ENCODE measurements at regions not wholly inside any gene's neighbourhood (a gene's known extent, or its start where the extent isn't known, plus 50 kb on each side); places are given as distances from the start of the nearest gene placed in this dataset.
"Not testable (repeated sequence)": the region's sequence is repeated elsewhere in the genome, so short reads cannot be mapped to it uniquely, and the experiment has no call there.

DNA sequence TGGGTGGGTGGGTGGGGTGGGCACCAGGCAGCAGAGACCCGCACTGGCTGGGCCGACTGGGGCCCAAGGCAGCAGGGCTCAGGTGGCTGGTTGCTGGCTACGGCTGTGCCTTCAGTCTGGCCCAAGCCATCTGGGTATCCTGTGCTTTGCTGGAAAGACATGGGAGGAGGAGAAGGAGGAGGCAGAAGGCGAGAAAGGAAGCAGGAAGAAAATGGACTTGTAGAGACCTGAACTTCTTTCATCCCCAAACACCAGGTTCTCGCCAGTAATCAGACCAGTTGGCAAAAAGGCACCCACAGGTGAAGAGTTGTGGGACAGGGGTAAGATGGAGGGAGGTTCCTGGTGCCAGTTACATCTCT lies 78.8 kb downstream of the IGLL1 start:
- in situ Hi-C loops (cut with MboI; ENCODE audit: low sequenced_read_pairs) = no loop called here

DNA sequence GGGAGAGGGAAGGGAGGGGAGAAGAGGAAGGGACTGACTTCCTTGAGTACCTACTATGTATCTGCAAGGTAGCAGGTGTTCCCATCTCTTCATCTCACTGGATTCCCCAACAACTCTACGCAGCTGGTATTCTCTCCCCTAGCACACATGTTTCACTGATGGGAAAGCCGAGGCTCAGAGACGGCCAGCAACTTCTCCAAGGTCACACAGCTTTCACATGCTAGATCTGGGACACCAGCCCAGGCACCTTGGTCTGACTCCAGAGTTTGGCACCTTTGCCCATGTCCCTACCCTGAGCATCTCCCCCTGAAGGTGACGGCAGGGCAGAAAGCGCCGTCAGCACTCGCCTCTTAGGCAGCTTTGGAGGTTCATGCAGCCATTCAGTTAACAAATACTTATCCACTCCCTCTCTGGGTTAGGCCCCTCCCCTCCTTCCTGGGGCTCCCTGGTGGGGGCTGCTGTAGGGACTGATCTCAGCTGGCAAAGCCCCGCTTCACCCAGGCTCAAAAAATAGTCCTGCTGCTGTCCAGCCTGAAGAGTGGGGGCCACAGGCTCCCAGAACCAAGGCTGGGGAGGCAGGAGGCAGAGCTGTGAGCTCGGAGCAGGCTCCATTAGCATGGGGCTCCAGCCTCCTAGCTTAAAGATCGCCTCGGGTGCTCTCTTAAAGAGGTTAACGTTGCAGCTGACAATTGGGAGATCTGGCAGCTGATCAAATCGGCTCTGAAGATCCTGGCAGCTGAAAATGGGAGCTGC lies 79.4 kb downstream of the IGLL1 start:
- in situ Hi-C loops (cut with MboI; ENCODE audit: low sequenced_read_pairs) = no loop called here

- in situ Hi-C loops (cut with MboI; ENCODE audit: low sequenced_read_pairs) = no loop called here
Observed at GRCh38 chr22:23499845-23500500, 80.1 kb downstream of the IGLL1 start.

- in situ Hi-C loops (cut with MboI; ENCODE audit: low sequenced_read_pairs) = no loop called here
Observed at GRCh38 chr22:23498811-23499798, 81.0 kb downstream of the IGLL1 start.

GRCh38 chr22:23497889-23498288 lies 82.2 kb downstream of the IGLL1 start:
- in situ Hi-C loops (cut with MboI; ENCODE audit: low sequenced_read_pairs) = not testable (repeated sequence)

GRCh38 chr22:23497016-23497885 lies 82.8 kb downstream of the IGLL1 start:
- in situ Hi-C loops (cut with MboI; ENCODE audit: low sequenced_read_pairs) = no loop called here

DNA sequence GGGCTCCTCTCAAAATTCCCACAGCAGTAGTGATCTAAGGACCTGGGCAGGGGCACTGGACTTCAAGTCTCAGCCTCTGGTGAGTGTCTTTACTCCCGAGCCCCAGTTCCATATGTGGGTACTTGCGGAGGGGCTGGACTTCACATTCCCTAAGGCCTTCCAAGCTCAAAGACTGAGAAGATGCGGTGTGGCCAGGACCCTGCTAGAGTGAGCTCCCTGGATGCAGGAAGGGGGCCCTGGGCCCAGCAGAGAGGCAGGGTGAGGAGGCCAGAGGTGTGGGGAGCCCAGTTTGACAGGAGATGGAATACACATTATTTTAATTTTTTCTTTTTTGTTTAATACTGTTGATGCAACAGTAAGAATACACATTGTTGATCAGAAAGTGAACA lies 83.7 kb downstream of the IGLL1 start:
- in situ Hi-C loops (cut with MboI; ENCODE audit: low sequenced_read_pairs) = no loop called here

DNA sequence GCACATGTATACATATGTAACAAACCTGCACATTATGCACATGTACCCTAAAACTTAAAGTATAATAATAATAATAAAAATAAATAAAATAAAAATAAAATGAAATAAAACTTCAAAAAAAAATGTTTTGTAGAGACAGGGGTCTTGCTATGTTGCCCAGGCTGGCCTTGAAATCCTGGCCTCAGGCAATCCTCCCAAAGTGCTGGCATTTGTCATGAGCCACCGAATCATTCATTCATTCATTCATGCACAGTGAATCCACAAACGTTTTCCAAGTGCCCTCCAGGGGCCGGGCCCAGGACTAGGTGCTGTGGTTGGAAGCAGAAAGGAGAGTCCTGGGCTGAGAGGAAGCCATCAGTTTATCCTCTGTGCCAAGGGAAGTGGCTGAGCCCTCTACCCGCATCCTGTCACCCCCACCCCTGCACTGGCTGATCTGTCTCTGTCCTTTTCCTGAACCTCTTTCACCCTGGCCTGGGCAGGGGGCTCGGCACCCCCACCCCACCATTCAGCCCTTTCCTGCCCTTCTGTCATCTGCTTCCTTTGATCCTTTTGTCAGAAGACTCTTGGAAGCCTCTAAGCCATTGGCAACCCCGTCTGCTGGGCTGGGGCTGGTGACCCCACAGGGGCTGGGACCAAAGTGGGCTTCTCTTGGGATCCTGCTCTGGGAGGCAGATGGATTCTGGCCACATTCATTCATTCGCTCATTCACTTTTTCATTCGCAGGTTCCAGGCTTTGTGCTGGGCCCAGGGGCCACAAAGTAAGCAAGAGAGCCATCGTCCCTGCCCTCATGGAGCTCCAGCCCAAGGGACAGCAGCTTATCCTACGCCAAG lies 84.3 kb downstream of the IGLL1 start:
- in situ Hi-C loops (cut with MboI; ENCODE audit: low sequenced_read_pairs) = no loop called here

GRCh38 chr22:23494930-23495266 lies 85.2 kb downstream of the IGLL1 start:
- in situ Hi-C loops (cut with MboI; ENCODE audit: low sequenced_read_pairs) = no loop called here

DNA sequence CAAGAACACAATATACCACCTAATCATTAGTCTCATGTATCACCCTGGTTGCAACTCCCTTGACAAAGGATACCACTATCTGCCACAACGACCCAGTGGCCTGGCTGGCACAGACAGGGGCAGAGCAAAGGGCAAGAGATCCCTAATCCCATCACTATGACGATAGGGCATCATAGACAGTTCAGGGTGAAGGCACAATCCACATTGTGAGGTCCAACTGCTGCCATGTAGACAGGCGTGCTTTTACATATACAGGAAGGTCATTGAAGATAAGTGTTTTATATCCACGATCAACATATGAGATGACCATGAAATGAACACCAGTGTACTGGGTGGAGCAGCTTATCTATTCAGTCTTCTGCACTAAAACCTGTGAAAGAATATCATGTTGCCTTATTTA lies 94.6 kb downstream of the IGLL1 start:
- in situ Hi-C loops (cut with MboI; ENCODE audit: low sequenced_read_pairs) = no loop called here

DNA sequence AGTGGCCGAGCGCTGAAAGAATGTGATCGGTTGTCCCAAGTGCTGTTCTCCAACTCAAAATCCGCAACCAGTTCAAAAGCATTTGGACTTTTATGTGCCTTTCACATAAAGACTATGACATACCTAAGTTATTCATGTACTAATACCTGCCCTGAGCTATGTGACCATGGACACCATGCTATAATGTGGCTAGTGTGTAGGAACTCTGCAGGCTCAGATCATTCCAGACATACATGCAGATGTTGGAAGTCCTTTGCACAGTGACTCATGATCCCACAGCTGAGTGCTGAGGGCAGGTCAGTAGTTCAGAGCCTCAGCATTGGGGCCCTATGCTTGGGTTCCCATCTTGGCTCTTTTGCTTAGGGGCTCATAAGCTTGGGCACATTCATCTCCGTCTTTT lies 95.4 kb downstream of the IGLL1 start:
- in situ Hi-C loops (cut with MboI; ENCODE audit: low sequenced_read_pairs) = no loop called here

DNA sequence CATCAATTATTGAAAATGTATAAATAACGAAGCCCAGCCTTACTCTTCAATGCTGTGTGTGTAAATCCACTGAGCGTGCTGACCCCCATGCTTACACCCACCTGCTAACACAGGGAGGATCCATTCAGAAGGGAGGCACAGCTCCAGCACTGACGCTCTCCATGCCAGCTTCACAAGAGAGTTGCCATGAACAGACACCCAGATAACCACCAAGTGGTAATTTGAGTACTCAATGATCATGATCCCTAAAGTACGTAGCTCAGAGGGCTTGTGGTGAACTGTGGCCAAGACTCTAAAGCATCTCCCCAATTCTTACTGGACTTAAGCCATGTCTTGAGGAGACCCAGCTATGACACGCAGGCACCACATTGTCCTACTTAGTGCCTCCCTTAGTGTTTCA lies 98.7 kb downstream of the IGLL1 start:
- in situ Hi-C loops (cut with MboI; ENCODE audit: low sequenced_read_pairs) = no loop called here

- in situ Hi-C loops (cut with MboI; ENCODE audit: low sequenced_read_pairs) = no loop called here
Observed at GRCh38 chr22:23478175-23478574, 101.9 kb downstream of the IGLL1 start.

DNA sequence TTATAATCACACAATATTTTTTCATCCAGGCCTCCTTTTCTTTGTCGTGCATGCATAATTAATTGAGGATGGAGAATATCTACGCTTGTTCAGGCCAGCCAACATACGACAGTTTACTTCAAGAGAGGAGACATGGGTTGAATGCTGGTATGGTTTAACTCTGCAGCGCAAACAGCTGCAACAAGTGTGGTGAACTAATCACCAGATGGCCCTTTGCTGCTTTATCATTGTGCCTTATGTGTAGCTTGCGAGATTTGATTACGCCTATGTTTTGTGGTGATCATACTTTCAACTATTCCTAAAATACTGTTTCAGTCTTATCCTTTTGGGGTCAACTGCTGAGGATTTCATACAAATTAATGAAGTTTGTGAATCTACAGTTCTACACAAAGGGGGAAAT lies 105.6 kb downstream of the IGLL1 start:
- in situ Hi-C loops (cut with MboI; ENCODE audit: low sequenced_read_pairs) = not testable (repeated sequence)

DNA sequence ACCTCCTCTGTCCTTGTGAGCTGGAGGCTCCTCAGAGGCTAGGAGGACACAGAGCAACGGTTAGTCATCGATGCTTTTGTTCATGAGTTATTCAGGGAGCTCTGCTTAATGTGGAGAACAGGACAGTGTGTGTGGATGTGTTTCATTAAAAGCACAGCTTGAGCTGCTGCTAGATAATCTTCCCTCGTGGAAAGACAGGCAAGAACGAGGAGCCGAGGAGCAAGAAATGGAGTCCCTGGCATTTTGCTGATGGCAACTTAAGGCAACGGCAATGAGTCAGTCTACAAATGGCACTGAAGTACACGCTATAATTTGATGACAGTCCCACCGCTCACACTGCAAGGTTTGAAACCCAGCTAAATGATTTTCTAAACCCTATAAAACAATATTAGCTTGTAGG lies 106.2 kb downstream of the IGLL1 start:
- in situ Hi-C loops (cut with MboI; ENCODE audit: low sequenced_read_pairs) = no loop called here

DNA sequence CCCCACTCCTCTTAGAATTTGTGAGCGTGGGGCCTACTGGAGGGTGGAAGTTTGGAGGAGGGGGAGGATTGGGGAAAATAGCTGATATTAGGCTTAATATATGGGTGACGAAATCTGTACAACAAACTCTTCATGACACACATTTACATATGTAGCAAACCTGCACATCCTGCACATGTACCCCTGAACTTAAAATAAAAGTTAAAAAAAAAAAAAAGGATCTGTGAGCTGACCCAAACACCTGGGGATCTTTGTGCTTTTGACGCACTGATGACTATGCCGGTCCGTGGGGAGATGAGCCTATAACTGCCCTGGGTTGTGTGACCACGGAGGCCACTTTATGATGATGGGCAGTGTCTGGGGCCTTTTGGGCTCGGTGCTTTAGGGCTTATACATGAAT lies 107.7 kb downstream of the IGLL1 start:
- in situ Hi-C loops (cut with MboI; ENCODE audit: low sequenced_read_pairs) = not testable (repeated sequence)

GRCh38 chr22:23471698-23472097 lies 108.4 kb downstream of the IGLL1 start:
- in situ Hi-C loops (cut with MboI; ENCODE audit: low sequenced_read_pairs) = no loop called here

- in situ Hi-C loops (cut with MboI; ENCODE audit: low sequenced_read_pairs) = no loop called here
Observed at GRCh38 chr22:23470811-23471389, 109.2 kb downstream of the IGLL1 start.

DNA sequence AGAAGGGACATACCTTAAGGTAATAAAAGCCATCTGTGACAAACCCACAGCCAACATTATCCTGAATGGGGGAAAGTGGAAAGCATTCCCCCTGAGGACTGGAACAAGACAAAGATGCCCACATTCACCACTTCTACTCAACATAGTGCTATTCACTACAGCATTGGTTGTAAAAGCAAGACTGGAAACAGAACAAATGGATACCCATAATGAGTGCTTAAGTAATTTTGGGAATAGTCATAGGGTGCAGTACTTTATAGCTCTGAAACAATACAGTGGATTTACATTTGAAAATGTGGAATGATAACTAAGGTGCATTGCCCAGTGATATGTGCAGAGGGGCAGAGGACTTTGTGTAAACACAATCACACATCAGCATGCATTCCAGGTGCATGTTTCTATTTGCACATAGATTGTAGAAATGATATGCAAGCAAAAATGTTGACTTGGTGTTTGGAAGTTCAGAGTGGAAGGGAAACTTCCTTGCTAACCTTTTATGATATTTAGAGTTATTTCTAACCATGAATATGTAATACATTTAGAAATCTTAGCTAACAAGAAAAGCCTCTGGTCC lies 112.3 kb downstream of the IGLL1 start:
- in situ Hi-C loops (cut with MboI; ENCODE audit: low sequenced_read_pairs) = no loop called here
